PC-3 (cell line): ENCODE measurements at regions not wholly inside any gene's neighbourhood (a gene's known extent, or its start where the extent isn't known, plus 50 kb on each side); places are given as distances from the start of the nearest gene placed in this dataset.

Experiments
- CTCF ChIP-seq: fragments of 300-600 bp; sonication (generic); conservative IDR thresholded peaks from 2 replicates; pipeline ENCODE4 v1.5.1; 2017; ENCODE audit warnings: antibody characterized with exemption, low read depth, mild to moderate bottlenecking, low read length
- EZH2phosphoT487 ChIP-seq: fragments of 300-600 bp; sonication (generic); IDR thresholded peaks from 2 replicates; pipeline ENCODE4 v1.6.1; 2018; ENCODE audit warnings: mild to moderate bottlenecking, antibody characterized with exemption, low read length, borderline replicate concordance

GRCh38 chr5:8028243-8028642 is 159.3 kb downstream of the MTRR start:
- TF ChIP-seq EZH2phosphoT487 (no peak), CTCF (no peak)
